Liver (tissue), 3 donors: ENCODE measurements at regions not wholly inside any gene's neighbourhood (a gene's known extent, or its start where the extent isn't known, plus 50 kb on each side); places are given as distances from the start of the nearest gene placed in this dataset.

ENCODE experiments used
- EGR1 ChIP-seq, 2 donors: IDR thresholded peaks; 2 replicates each; pipeline ENCODE4 v1.6.1; 2016 to 2018; ENCODE audit warnings: antibody characterized with exemption in 2 of 2, low read depth in 2 of 2
- FOXA1 ChIP-seq: IDR thresholded peaks from 2 replicates; pipeline ENCODE4 v1.6.1; 2016; ENCODE audit warnings: antibody characterized with exemption
- RXRA ChIP-seq, 2 donors: IDR thresholded peaks; 2 replicates each; pipeline ENCODE4 v1.6.1; 2017 to 2018; ENCODE audit warnings: antibody characterized with exemption in 2 of 2, mild to moderate bottlenecking in 1 of 2
- SP1 ChIP-seq: IDR thresholded peaks from 2 replicates; pipeline ENCODE4 v1.6.1; 2018; ENCODE audit warnings: antibody characterized with exemption, mild to moderate bottlenecking
- TAF1 ChIP-seq: conservative IDR thresholded peaks from 2 replicates; pipeline ENCODE4 v1.6.1; 2016; ENCODE audit warnings: antibody characterized with exemption, mild to moderate bottlenecking
- YY1 ChIP-seq: IDR thresholded peaks from 2 replicates; pipeline ENCODE4 v1.6.1; 2016; ENCODE audit warnings: antibody characterized with exemption, mild to moderate bottlenecking
- TF ChIP-seq, protein P1 (sequence below): fragments of 150-350 bp; IDR thresholded peaks from 2 replicates; pipeline ENCODE4 v1.5.1; 2017; ENCODE audit warnings: improper control_type of control experiment, low read depth, low read length; ENCODE audit not compliant: missing input control
- TF ChIP-seq, protein P2 (sequence below): IDR thresholded peaks from 2 replicates; pipeline ENCODE4 v1.6.1; 2016; ENCODE audit warnings: antibody characterized with exemption
- TF ChIP-seq, protein P3 (sequence below): IDR thresholded peaks from 2 replicates; pipeline ENCODE4 v1.6.1; 2016; ENCODE audit warnings: antibody characterized with exemption
- donor health status: healthy.
- donor health status: healthy.

DNA sequence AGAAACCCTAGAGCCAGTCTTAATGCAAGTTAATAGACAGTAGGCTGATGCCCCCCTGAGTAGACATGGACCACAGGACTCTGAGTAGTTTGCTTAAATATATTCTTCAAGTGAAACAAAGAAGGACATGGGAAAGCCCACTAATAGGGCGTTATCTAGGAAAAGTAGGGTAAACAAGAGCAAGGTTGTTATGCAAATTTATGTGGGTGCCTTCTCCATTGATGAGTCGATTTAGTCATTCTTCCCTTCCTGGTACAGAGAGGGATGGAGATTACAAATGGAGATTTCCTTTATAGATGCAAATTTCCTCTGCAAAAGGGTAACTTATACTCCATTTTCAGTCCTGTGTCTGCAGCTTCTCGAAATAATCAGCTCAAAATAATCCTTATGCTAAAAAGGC is 262.0 kb downstream of the CD83 start:
- TF ChIP-seq SP1, result no peak
- TF ChIP-seq, protein P1, sequence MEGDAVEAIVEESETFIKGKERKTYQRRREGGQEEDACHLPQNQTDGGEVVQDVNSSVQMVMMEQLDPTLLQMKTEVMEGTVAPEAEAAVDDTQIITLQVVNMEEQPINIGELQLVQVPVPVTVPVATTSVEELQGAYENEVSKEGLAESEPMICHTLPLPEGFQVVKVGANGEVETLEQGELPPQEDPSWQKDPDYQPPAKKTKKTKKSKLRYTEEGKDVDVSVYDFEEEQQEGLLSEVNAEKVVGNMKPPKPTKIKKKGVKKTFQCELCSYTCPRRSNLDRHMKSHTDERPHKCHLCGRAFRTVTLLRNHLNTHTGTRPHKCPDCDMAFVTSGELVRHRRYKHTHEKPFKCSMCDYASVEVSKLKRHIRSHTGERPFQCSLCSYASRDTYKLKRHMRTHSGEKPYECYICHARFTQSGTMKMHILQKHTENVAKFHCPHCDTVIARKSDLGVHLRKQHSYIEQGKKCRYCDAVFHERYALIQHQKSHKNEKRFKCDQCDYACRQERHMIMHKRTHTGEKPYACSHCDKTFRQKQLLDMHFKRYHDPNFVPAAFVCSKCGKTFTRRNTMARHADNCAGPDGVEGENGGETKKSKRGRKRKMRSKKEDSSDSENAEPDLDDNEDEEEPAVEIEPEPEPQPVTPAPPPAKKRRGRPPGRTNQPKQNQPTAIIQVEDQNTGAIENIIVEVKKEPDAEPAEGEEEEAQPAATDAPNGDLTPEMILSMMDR, result no peak
- TF ChIP-seq YY1, result no peak
- TF ChIP-seq RXRA (IDR thresholded peaks at IDR 0.05), result no peak
- TF ChIP-seq, protein P2, sequence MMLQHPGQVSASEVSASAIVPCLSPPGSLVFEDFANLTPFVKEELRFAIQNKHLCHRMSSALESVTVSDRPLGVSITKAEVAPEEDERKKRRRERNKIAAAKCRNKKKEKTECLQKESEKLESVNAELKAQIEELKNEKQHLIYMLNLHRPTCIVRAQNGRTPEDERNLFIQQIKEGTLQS, result no peak
- no peak for TF ChIP-seq EGR1 (IDR thresholded peaks at IDR 0.05; ENCODE audit: low read depth in 2 of 2)
- no peak for TF ChIP-seq FOXA1
- TF ChIP-seq TAF1, result no peak
- TF ChIP-seq, protein P3, sequence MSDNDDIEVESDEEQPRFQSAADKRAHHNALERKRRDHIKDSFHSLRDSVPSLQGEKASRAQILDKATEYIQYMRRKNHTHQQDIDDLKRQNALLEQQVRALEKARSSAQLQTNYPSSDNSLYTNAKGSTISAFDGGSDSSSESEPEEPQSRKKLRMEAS, result no peak
